ENCODE measurements at regions not wholly inside any gene's neighbourhood (a gene's known extent, or its start where the extent isn't known, plus 50 kb on each side); places are given as distances from the start of the nearest gene placed in this dataset.

GRCh38 chr16:85308611-85309540 is 196.6 kb upstream of the CIBAR2 start:
- TF ChIP-seq POLR2A (IDR thresholded peaks at IDR 0.05) (no peak), CTCF (IDR thresholded peaks at IDR 0.05) (no peak)

All from lower leg skin (tissue), 3 donors.